DND-41 (cell line): ENCODE measurements at regions not wholly inside any gene's neighbourhood (a gene's known extent, or its start where the extent isn't known, plus 50 kb on each side); places are given as distances from the start of the nearest gene placed in this dataset.

Experiments used
- CTCF ChIP-seq: IDR thresholded peaks from 2 replicates; pipeline ENCODE4 v1.5.1; 2012; ENCODE audit warnings: borderline replicate concordance, low read length, moderate library complexity, mild to moderate bottlenecking; ENCODE audit not compliant: poor library complexity, severe bottlenecking; ENCODE audit errors: extremely low read depth
- EZH2 ChIP-seq: IDR thresholded peaks from 3 replicates; pipeline ENCODE4 v1.6.1; 2012; ENCODE audit warnings: borderline replicate concordance, low read depth, mild to moderate bottlenecking, moderate library complexity, low read length, inconsistent platforms; ENCODE audit not compliant: severe bottlenecking

- TF ChIP-seq CTCF (no peak), EZH2 (no peak)
Observed at GRCh38 chr21:35491114-35491513, 442.0 kb upstream of the RUNX1 start.
